Activated CD4-positive, alpha-beta T cell treated with anti-CD3 and anti-CD28 coated beads for 24 hours (primary cell): ENCODE measurements at regions not wholly inside any gene's neighbourhood (a gene's known extent, or its start where the extent isn't known, plus 50 kb on each side); places are given as distances from the start of the nearest gene placed in this dataset.
"Not testable (repeated sequence)": the region's sequence is repeated elsewhere in the genome, so short reads cannot be mapped to it uniquely, and the experiment has no call there.

Source experiments
- DNase-seq, 2 donors: peaks; one replicate each; pipeline ENCODE4 v3.0.0-alpha.2; 2020; ENCODE audit warnings: low read depth in 2 of 2

DNA sequence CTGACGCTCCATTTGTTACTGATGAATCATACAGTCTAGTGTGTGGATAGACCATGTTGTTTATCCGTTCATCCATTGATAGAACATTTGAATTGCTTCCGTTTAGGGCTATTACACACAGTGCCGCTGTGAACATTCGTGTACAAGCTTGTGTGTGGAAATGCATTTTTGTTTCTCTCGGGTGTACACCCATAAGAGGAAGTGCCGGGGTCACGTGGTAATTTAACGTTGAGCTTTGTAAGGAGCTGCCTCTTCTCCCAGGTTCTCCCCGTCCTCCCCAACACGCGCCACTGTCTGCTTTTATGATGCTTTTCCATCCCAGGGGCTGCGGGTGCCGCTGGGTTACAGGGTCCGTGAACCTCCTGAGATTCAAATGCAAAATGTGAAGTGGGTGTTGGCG, 142.3 kb downstream of the IGLL1 start:
- no peak for DNase-seq

DNA sequence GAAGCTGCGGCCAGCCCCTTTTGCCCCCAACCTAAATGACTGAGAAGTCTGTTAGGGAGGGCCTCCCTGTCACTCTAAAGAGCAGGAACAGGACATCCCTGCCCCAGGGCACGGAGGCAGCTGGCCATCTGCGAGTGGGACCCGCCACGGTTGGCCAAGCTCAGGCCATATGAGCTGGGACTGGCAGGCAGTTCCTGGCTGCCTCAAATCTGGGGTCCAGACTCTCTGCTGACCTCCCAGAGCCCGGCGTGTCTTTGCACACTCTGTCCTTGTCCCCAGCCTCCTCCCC, 143.0 kb downstream of the IGLL1 start:
- not testable (repeated sequence) for DNase-seq

DNA sequence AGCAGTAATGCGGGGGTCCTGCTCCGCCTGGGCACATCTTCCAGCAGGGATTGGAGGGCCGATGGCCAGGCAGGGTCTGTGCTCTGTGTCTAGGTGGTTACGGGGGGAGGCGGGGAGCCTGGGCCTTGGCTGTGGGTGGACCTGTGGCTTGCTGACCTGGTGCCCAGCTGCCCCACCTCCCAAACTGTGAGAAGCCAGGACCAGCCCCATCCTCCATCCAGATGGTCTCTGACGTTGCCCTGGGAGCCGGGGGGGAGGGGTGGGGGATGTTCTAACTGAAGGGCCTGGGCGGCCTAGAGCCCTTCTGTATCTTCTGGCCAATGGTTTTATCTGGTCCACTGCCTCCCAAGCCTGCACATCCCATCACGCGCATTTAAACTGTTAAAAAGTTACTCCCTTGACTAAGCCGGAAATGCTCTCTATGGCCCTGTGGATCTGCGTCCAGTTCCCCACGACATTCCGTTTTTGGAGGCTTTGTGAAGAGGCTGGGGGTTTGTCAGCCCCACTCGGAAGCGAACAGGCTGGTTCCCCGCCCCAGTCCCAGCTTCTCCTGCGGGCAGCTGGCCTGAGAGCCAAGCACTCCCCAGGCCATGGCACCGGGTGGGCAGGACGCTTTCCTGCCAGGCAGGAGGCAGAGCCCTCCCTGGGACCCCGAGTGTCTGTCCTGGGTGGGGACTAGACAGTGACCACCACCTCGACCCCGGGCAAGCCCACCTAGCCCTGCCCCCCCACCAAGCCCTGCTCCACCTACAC, 143.6 kb downstream of the IGLL1 start:
- not testable (repeated sequence) for DNase-seq

DNA sequence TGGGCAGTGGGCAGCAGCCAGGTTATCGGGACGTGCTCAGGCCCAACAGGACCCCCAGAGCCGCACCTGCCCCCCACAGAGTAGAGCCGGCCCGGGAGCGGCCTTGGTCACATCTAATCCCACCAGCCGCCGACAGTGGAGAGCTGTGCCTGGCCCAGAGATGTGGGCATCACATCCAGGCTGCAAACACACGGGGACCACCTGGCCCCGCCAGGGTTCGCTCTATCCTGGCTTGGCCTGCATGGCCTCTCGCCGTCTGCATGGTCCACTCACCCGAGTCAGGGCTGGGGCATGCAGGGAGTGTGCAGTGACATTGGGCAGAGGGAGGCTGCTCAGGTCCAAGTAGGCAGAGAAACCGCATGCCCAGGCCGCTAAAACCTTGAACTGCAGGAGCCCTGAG, 144.9 kb downstream of the IGLL1 start:
- DNase-seq, result not testable (repeated sequence)

DNA sequence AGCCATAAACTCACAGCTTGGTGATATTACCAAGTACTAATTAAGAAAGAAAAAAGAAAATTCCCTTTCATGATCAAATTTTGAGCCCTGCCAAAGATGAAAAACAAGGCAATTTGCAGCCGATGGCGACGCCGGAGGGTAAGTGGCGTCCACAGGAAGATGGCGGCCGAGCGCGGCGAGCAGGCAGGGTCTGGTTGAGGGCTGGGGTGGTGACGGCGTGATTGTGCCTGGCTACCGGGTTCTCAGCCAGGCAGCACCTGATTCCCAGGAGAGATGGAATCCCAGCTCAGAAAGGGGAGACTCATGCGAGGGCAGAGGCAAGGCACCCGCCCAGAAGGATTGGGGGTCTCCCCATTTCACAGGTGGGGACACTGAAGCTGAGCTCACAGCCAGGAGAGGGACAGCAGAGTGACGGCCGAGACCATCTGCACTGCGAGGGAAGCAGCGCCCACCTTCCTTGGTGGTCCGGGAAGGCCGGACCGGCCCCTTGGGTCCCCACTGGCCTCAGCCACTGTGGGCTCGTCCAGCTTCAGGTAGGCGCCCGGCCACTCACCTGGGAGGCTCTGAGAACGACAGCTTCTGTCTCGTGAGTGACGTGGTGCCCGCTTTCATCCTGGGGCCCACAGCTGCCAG, 145.8 kb downstream of the IGLL1 start:
- not testable (repeated sequence) for DNase-seq

DNA sequence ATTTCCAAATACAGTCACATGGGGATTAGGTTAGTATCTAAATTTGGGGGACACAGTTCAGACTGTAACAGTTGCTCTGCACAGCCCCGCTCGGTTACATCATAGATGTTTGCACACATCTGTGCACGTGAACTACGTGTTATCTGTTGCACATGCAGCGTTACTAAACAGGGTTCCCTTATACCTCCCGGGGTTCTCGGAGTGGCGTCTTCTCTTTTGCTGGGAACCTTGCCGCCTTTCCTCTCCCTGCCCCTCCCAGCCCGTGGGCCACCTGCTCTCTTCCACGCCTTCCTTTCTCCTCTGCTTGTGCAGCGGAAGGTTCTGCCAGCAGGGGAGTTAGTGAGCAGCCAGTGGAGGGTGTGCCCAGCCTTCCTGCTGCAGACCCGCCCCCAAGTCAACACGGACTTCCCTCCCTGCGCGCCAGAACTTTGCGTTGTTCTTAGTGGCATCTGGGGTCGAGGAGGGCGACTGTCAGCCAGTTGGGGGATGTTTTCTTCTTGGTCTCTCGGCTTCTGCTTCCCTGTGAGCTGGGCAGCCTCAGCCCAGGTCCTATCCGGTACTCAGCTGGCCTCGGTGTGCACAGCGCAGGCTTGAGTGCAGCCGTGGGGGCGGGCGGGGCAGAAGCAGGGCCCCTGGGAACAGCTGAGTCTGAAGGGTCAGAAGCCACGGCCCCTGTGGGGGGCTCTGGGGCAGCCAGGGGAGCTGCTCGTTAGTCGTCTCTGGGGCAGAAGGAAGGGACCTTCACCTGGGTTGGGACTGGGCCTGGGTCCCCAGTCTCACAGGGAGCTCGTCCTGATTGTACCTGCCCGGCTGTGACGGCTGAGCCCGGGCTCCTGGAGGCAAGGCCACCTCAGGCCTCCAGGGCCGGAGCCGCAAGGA, 146.7 kb downstream of the IGLL1 start:
- DNase-seq, result peak in 1 of 2 donors; percentile 28

DNA sequence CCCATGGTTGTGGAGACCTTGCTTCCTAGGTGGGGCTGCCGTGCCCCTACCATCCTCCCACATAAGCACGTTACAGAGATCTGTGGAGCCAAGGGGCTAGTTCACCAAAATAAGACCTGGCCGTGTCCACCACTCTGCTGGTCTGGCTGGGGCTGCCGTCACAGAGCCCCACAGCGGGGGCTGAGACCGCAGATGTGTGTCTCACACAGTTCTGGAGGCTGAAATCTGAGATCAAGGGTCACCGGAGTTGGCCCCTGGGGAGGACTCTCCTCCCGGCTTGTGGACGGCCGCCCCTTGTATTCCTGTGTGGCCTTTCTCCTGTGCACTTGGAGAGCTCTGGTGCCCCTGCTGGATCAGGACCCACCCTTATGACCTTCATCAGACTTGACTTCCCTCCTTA, 147.4 kb downstream of the IGLL1 start:
- not testable (repeated sequence) for DNase-seq

DNA sequence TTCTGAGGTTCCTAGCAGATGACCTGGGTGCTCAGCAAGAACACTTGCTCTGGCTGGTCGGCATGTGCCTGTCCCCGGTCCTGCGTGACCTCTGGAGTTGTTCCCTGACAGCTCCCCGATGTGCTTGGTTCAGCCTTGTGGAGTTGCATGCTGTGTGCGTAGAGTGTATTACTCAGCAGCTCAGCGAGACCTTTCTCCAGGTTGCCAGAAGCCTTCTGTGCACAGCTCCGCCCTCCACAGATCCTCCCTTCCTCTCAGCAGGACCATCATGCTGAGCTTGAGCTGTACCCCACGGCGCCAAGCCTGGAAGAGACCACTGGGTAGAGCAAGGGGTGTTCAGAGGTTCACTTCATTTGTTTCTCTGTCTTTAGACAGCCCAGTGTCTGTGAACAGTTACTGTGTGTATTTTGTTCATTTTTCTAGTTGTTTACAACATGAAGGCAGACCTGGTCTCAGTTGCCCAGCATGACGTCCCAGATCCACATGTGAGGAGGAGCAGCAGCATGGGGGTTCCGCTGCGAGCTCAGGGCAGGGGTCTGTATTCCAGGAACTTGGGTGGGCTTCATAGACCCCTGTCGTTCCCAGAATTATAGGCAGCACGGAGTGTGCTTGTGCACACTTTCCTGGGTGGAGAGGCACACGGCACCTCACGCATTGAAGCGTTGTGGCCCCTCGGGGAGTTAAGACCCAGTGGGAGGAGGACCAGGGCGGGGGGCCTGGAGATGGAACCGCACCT, 148.6 kb downstream of the IGLL1 start:
- DNase-seq, result no peak

DNA sequence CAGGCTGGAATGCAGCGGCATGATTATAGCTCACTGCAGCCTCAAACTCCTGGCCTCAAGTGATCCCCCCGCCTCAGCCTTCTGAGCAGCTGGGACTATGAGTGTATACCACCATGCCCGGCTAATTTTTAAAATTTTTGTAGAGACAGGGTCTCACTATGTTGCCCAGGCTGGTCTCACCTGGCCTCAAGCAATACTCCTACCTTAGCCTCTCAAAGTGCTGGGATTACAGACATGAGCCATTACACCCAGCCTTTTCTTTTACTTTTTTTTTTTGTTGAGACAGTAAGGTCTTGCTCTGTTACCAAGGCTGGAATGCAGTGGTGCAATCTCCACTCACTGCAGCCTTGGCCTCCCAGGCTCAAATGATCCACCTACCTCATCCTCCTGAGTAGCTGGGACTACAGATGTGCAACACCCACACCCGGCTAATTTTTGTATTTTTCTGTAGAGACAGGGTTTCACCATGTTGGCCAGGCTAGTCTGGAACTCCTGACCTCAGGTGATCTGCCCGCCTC, 155.5 kb downstream of the IGLL1 start:
- DNase-seq, result not testable (repeated sequence)

DNA sequence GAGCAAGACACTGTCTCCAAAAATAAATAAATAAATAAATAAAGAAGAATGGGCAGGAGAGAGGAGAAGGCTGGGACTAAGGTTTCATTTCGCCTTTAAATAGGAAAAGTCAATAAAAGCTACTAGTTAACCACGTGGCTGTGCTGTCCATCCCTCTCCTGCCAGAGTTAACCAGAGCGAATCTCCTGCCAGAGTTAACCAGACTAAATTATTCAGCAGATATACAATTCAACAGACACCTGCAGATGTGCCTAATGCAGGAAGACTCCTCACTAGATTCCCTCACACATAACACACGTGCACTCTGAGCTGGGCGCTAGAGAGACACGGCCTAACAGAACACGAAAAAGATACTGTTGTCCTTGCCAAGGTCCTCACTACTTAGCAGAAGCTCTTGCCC, 156.1 kb downstream of the IGLL1 start:
- no peak for DNase-seq

DNA sequence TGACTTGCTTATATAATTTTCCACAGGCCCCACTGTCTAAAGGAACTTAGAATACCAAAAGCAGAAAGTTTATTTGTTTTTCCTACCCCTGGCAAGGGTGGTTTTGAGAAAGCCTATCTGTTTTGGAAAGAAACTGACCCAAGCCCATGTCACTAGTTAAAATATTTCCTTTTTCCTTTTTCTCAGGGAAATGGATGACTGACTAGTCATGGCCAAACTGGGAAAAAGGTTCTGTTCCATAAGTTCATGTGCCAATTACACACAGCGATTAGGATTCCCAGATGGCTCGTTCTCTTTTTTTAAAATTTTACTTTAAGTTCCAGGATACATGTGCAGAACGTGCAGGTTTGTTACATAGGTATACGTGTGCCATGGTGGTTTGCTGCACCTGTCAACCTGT, 157.8 kb downstream of the IGLL1 start:
- not testable (repeated sequence) for DNase-seq

DNA sequence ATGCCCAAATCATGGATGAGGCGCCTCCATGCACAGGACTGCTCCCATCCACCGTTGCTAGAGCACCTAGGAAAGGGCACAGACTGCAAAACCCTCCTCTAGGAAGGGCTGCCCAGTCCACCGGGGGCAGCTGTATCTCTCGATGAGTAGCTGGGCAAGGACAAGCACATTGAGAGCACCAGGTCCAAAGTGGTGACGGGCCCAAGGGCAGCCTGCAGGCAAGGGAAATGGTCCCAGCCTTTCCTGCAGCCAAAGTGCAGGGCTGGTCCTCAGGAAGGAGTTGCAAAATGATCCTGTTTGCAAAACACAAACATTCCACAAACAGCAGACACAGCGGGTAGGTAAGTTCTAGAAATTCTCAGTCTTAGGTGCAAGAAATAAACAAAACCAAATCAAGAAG, 158.8 kb downstream of the IGLL1 start:
- DNase-seq, result not testable (repeated sequence)

DNA sequence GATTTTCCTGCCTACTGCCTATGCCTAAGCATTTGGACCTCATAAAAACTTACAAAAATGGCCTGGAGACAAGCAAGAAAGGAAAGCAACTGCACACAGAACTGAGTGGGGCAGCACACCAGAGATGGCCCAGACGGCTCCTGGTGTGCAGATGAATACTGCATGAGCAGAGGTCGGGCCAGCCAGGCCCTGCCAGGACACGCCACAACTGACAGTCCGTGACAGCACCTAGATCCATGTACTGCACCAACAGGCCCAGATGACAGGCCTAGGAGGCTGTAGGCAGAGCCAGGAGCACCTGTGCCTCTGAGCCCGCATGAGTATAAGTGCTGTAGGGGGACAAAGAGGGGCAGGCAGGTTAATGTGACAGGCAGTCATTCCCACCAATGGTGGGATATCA, 160.2 kb downstream of the IGLL1 start:
- DNase-seq, result no peak

DNA sequence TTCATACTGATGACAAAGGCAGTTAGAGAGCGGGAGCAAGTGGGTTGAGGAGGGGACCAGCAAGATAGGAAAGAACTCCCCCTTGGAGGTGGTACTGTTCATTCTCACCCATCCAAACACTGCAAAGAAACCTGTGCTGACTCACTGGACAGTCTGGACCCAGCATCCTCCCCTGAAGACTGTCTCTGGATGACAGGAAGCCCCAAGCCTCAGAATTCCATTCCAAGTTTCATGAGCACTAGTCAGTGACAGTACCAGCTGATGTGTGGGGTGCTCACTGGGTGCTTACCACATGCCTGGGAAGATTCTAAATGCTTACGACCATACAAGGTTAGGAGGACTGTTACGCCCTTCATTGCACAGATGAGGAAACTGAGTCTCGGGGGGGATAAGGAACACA, 160.9 kb downstream of the IGLL1 start:
- no peak for DNase-seq

DNA sequence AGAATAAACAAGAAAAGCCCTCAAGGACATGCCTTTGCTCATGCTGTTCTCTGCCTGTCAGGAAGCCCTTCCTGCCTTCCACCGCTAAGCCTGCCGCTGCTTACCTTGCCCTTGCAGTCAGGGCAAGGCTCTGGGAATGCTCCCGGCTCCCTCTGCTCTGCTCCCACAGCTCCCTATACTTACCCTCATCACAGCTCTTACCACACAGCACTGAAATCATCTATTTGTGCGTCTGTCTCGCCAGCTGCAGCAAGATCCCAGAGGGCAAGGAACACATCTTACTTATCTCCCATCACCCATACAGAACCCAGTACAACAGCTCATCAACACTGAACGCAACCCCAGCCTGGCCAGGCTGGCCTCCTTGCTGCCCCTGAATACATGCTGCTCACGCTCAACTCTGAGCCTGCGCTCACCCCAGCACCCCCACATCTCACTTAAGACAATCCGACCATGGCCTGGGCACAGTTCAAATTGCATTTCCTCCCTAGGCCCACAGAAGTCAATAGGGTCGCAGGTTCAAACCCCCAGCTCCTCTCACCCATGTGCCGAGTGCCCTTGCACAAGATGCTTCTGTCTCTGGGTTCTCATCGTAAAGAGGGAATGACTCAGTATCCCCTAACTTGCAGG, 161.8 kb downstream of the IGLL1 start:
- DNase-seq, result no peak

DNA sequence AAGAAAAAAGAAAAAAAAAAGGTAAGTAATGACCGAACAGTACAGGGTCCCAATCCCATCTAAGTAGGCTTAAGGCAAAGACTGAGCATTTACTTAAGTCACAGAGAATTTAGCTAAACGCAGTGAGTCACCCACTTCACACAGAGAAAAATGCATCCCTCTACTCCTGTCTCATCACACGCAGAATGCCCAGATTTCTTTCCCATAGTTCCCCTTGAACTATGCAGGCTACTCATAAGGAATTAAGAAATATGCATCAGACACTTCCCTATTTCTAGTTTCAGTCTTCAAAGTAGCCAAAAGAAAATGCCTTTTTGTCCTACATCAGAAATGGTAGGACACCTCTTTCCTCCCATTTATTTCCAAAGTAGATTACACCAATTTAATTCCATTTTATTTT, 162.8 kb downstream of the IGLL1 start:
- DNase-seq, result not testable (repeated sequence)

DNA sequence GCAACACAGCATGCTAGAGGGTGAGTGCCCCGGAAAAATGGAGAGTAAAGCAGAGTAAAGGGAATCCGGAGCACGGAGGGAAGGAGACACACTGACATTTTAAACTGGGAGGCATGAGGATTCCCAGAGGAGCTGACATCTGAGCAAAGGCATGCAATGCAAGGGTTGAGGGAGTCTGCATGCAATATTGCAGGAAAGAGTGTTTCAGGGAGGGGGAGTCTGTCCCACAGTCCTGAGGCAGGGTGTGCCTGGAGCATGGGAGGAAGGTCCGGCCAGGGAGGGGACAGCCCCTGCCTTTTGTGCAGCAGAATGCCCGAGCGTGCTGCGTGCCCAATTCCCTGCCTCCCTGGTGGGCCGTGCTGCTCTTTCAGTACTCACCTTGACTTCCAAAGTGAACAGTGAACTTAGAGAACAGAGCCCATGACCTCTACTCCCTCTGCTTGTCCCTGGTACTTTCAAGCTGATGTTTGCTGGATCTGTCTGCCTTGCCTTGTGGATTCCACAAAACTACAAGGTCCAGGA, 163.9 kb downstream of the IGLL1 start:
- DNase-seq, result not testable (repeated sequence)

DNA sequence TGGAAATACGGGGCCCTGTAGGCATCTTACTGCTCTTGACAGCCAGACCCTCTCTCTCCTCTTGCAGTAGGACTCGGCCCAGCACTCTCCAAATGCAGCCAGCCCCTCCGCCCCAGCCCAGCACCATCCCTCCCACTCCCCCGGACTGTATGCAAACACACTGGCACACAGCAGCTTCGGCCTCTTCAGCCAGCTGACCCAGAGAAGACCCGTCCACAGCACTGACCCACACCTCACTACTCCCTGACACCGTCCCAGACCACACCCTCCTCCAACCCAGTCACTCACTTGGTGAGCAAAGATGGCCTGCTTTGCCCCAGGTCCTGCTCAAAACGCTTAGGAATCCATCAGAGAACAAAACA, 164.6 kb downstream of the IGLL1 start:
- DNase-seq, result no peak

DNA sequence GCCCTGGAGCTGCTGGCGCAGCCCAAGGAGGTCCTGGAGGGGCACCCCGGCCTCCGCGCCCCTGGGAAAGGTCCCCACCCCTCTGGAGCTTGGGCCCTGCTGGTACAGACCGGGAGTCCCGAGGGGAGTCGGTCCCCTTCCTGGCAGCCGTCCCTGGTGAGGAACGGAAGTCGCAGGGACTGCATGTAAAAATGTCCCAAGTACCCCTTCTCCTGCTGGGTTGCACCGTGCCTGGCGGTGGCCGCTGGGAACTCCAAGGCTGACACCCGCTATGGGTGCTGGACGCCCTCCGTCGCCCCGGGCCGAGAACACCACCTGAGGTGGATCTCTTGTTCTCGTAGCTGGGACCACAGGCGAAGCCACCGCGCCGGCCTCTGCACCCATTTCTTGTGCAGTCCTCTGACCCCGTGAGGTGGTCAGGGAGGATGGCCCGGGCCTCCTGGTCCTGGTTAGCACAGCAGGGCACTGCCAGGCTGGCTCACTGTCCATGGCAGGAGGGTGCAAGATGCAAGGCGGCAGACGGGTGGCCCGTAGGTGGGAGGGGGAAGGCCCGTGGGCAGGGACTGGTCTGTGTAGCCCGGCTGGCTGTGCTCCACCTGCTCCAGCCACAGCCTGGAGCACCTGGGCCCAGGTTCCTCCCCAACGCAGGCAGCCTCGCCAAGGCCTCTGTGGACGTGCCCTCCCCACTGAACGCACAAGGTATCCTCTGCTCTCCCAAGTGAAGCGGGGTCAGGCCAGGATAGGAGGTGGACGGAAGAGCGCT, 165.2 kb downstream of the IGLL1 start:
- DNase-seq, result no peak

DNA sequence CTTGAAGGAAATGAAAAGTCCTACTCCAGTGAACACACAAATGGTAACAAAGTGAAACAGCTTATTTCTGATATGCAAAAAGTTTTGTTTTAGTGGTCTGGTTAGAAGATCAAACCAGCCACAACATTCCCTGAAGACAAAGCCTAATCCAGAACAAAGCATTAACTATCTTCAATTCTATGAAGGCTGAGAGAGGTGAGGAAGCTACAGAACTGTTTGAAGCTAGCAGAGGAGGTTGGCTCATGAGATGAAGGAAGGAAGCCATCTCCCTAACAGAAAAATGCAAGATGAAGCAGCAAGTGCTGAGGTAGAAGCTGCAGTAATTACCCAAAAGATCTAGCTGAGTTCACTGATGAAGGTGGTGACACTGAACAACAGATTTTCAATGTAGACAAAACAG, 168.4 kb downstream of the IGLL1 start:
- no peak for DNase-seq
